Renal cortex interstitium (tissue), 11 donors: ENCODE measurements at regions not wholly inside any gene's neighbourhood (a gene's known extent, or its start where the extent isn't known, plus 50 kb on each side); places are given as distances from the start of the nearest gene placed in this dataset.

Source experiments
- DNase-seq, 11 donors: peaks; one replicate each; pipeline ENCODE4 v3.0.0-alpha.2; 2013; ENCODE audit warnings: low read depth in 9 of 11, low spot score in 4 of 11; ENCODE audit errors: extremely low read depth in 1 of 11

- DNase-seq: no peak
Measured at GRCh38 chr9:7909537-7909936, 110.0 kb upstream of the DMAC1 start.

DNA sequence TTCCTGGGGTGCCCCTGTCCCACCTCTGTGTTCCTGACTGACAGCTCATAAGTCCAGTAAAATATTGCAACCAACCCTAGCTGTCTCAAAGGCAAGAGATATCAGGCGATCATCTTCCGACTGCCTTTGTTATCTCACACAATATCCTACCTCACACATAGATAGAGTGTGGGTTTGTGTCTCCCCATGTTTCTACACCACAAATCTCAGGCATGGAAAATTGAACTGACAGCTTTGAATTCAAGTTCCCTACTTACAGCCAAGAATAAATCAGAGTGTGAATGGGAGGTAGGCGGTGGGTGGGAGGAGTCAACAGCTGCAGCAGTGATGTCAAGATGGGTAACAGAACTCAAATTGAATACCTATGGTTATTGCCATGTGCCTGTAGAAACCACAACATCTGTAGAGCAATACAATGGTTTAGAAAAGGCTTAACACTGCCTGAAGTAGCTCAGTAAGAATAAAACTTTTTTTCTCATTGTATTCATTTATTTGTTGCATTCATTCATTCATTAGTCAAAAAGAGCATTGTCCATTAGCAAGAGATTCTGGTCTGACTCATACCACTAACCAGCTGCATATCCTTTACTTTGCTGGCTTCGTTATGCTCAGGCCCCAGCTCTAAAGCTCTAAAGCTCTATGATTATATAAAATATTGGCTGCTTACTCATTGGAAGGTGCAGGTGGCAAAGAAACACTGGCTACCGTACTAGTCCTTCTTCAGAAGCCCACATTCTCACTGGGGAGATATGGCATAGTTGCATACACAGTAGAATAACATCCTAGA is 108.2 kb upstream of the DMAC1 start:
- DNase-seq: no peak

GRCh38 chr9:7906783-7907550 is 107.4 kb upstream of the DMAC1 start:
- no peak for DNase-seq

GRCh38 chr9:7901621-7902020 is 102.0 kb upstream of the DMAC1 start:
- DNase-seq: no peak

DNA sequence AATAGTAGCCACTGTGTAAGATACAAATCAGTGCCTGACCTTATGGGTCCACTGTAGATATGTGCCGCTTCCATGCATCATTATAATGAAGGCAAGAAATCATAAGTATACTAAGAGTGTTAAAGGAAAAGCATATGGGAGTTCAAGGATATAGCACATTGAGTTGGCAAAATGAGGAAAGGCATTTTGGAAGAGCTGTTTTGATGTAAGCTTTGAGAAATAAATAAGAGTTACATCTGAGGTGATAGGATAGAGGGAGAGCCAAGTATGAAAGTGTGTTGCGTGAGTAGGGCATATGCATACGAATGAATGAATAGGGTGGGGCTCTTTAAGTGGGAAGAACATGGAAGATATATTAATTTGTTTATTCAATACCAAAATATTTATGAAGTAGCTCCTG is 101.0 kb upstream of the DMAC1 start:
- DNase-seq: no peak

DNA sequence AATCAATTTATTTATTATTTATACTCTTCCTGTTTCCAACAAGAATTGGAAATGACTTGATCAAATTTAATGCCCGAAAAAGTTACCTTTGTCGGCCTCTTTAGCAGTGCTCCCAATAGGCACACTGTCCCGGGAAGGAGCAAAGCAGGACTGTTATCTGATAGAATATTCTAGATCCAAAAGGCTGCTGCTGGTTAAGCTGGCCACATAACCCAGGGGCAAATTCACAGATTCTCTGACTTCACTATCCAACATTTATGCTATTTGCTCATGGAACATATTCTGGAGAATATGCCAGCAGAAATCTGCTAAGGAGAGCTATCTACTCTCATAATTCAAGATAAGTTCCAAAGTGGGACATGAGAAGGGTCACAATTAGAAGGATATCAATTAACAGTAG is 100.2 kb upstream of the DMAC1 start:
- DNase-seq: no peak

DNA sequence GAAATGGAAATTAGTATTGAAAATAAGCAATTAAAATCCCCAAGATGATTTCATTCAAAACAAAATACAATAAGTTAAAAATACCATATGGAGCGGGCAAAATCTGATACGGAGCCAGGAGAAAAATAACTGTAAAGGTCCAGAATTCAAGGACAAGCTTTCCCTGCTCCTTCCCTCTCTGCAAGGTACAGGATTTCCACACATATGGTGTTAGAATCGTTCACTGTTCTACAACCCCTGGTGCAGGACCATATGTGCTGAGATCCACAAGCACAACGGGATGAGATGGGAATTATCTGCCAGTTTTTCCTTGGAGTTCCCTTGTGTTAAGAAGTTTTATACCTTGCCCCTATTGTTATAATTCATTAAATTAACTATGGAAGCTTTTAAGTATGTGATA is 94.7 kb upstream of the DMAC1 start:
- no peak for DNase-seq

- no peak for DNase-seq
Measured at GRCh38 chr9:7892975-7893374, 93.4 kb upstream of the DMAC1 start.

DNA sequence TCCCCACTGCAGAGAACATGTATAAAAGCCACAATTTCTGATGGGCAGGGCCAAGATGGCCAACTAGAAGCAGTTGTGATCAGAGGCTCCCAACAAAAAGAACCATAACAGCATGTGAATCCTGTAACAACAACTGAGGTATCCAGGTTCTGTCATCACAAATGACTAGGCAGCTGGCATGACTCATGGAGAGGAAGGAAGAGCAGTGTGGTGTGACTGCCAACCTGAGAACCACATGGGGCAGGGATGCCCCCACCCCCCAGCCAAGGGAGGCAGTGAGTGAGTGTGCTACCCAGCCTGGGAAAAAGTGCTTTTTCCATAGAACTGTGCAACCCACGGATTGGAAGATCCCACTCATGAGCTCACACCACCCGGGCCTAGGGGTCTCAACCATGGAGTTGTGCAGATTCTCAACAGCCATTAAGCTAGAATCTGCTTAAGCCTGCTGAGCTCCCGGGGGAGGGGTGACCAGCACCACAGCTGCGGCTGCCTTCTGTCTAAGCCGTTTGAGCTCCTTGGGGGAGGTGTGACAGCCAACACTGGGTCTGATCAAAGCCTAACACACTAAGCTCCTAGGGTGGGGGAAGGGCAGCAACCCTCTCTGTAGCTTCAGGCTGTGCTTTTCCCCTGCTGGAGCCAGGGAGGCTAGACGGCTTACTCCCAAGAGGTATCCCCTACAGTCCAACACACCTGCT is 80.1 kb upstream of the DMAC1 start:
- no peak for DNase-seq

- no peak for DNase-seq
Measured at GRCh38 chr9:7871977-7872730, 72.6 kb upstream of the DMAC1 start.

DNA sequence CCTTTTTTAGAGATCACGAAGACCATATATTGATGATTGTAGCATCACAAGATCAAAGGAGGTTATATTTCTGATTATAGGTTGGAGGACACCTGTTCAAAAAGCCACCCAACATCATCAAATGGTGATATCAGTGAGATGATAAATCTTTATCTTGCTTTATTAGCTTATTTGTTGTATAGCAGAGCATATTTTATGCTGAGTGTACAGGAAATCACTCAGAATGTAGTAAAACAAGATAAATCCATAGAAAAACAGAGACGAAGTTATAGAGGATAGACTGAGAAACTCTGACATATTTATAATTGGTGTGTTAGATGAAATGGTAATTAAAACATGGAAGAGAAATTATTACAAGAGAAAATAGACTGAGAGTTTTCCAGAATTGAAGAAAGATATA is 69.8 kb upstream of the DMAC1 start:
- no peak for DNase-seq

- DNase-seq: no peak
Measured at GRCh38 chr9:7862170-7862569, 62.6 kb upstream of the DMAC1 start.

- no peak for DNase-seq
Measured at GRCh38 chr9:7861086-7861485, 61.5 kb upstream of the DMAC1 start.

DNA sequence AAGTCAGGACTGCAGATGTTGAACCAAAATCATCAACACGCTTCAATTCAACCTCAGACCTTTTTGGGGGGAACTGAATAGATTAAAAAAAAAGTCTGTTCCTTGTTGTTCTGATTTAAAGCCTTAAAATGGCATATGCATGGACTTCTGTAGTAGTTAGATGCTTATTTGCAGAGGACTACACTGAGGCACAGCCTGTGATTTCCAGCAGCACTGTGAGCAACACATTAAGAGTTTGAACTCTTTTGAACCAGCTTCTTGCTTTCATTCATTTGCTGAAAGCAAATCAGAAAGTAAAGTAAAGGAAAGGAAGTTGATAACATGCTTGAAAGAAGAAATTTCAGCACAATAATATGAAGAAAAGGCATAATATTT is 60.7 kb upstream of the DMAC1 start:
- peak in 2 of 11 donors; percentile 6 to 18 for DNase-seq

DNA sequence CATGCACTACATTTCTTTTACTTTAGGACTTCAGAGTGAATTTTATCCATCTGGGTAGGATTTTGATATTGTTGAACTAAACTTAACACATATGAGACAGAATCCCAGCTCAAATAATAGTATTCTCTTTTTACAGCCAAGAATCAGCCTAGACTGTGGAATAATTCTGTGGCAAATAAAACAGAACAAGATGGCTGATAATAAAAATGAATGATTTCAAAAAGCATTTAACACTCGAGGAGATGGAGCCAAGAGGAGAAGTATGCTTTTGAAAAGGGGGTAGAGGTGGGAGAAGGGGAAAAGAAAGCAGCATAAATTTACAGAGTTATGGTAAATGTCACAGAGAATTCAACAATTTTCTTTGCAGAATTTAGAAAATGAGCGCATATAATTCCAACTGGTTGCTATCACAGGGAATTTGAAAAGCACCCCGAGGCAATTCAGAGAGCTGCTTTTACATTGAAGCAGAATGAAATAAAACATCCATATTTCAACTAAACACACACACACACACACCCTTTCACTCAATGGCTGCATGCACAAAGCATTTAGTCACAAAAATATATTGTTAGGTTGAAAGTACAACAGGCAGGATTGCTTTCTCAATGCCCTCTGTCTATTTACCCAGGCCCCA is 60.2 kb upstream of the DMAC1 start:
- DNase-seq: peak in 8 of 11 donors; percentile 8 to 46 (median 27)

- no peak for DNase-seq
Measured at GRCh38 chr9:7858166-7858565, 58.6 kb upstream of the DMAC1 start.

DNA sequence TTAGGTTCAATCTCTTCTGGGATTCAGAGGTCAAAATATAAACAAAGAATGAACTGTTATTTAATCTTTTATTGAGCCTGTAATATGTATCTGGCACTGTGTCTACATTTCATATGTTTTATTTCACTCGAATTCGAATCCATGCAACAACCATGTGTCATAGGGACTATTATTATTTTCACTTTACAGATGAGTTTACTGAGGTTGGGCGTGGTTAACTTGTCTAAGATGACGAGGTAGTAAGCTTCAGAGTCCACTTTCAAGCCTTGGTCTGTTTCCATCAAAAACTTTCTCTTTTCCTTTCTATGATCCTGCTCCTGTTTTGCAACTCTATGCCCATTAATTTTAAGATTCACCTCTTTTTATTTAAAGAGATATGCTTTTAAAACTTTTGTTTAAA is 55.2 kb upstream of the DMAC1 start:
- no peak for DNase-seq
